ENCODE measurements at regions not wholly inside any gene's neighbourhood (a gene's known extent, or its start where the extent isn't known, plus 50 kb on each side); places are given as distances from the start of the nearest gene placed in this dataset.

GRCh38 chr5:8750100-8750499, 795.8 kb downstream of the SEMA5A start:
- no peak for TF ChIP-seq ZFX (IDR thresholded peaks at IDR 0.05)
- TF ChIP-seq CTCF (conservative IDR thresholded peaks at IDR 0.05) = no peak
- no peak overlapping the region for H3K27ac ChIP-seq

GRCh38 chr5:8751971-8752370, 793.9 kb downstream of the SEMA5A start:
- no peak overlapping the region for H3K27ac ChIP-seq
- TF ChIP-seq CTCF (conservative IDR thresholded peaks at IDR 0.05) = no peak
- no peak for TF ChIP-seq ZFX (IDR thresholded peaks at IDR 0.05)

- TF ChIP-seq CTCF (conservative IDR thresholded peaks at IDR 0.05) (peak; percentile 38), ZFX (IDR thresholded peaks at IDR 0.05) (no peak)
- no peak overlapping the region for H3K27ac ChIP-seq
Measured at GRCh38 chr5:8752595-8752994, 793.3 kb downstream of the SEMA5A start.

- TF ChIP-seq ZFX (IDR thresholded peaks at IDR 0.05) (no peak), CTCF (conservative IDR thresholded peaks at IDR 0.05) (peak; percentile 83)
- no peak overlapping the region for H3K27ac ChIP-seq
Measured at GRCh38 chr5:8756498-8757084, 789.3 kb downstream of the SEMA5A start.

GRCh38 chr5:8765886-8766285, 780.0 kb downstream of the SEMA5A start:
- H3K27ac ChIP-seq = no peak overlapping the region
- TF ChIP-seq ZFX (IDR thresholded peaks at IDR 0.05) (no peak), CTCF (conservative IDR thresholded peaks at IDR 0.05) (no peak)

- no peak overlapping the region for H3K27ac ChIP-seq
- TF ChIP-seq ZFX (IDR thresholded peaks at IDR 0.05) = no peak
- TF ChIP-seq CTCF (conservative IDR thresholded peaks at IDR 0.05) = no peak
Measured at GRCh38 chr5:8766448-8766847, 779.4 kb downstream of the SEMA5A start.

- no peak overlapping the region for H3K27ac ChIP-seq
- TF ChIP-seq ZFX (IDR thresholded peaks at IDR 0.05) = no peak
- no peak for TF ChIP-seq CTCF (conservative IDR thresholded peaks at IDR 0.05)
Measured at GRCh38 chr5:8767111-8767510, 778.8 kb downstream of the SEMA5A start.

Data from C4-2B (cell line).